ENCODE measurements at regions not wholly inside any gene's neighbourhood (a gene's known extent, or its start where the extent isn't known, plus 50 kb on each side); places are given as distances from the start of the nearest gene placed in this dataset.

DNA sequence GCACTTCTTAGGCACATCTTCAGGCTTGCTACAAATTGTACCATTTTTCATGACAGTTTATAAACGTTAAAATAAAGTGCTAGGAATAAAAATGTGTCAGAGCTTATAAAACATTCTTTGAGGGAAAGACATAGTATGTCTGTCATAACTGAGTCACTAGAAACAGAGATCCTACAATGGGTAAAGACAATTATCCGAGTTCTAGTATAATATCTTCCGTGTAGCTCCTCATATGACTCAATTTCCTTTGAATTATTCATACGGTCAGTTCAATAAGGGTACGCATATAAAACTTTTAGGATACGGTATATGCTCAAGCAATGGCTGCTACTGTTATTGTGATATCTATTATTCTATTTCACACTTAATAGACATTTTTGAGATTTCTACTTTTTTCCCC lies 349.1 kb downstream of the PCDH10 start:
- TF ChIP-seq, protein P1, sequence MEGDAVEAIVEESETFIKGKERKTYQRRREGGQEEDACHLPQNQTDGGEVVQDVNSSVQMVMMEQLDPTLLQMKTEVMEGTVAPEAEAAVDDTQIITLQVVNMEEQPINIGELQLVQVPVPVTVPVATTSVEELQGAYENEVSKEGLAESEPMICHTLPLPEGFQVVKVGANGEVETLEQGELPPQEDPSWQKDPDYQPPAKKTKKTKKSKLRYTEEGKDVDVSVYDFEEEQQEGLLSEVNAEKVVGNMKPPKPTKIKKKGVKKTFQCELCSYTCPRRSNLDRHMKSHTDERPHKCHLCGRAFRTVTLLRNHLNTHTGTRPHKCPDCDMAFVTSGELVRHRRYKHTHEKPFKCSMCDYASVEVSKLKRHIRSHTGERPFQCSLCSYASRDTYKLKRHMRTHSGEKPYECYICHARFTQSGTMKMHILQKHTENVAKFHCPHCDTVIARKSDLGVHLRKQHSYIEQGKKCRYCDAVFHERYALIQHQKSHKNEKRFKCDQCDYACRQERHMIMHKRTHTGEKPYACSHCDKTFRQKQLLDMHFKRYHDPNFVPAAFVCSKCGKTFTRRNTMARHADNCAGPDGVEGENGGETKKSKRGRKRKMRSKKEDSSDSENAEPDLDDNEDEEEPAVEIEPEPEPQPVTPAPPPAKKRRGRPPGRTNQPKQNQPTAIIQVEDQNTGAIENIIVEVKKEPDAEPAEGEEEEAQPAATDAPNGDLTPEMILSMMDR (IDR thresholded peaks at IDR 0.05; ENCODE audit: poor library complexity, severe bottlenecking): no peak
- TF ChIP-seq MXI1 (conservative IDR thresholded peaks at IDR 0.05; ENCODE audit: poor library complexity, severe bottlenecking) (no peak), EP300 (conservative IDR thresholded peaks at IDR 0.05; ENCODE audit: poor library complexity, severe bottlenecking) (no peak), TAF1 (IDR thresholded peaks at IDR 0.05; ENCODE audit: low read depth) (no peak), EZH2 (IDR thresholded peaks at IDR 0.05; ENCODE audit: borderline replicate concordance, insufficient read depth, low read length, poor library complexity, severe bottlenecking) (no peak), SMC3 (conservative IDR thresholded peaks at IDR 0.05; ENCODE audit: poor library complexity) (no peak), POLR2AphosphoS5 (IDR thresholded peaks at IDR 0.05) (no peak)
- TF ChIP-seq, protein P2, sequence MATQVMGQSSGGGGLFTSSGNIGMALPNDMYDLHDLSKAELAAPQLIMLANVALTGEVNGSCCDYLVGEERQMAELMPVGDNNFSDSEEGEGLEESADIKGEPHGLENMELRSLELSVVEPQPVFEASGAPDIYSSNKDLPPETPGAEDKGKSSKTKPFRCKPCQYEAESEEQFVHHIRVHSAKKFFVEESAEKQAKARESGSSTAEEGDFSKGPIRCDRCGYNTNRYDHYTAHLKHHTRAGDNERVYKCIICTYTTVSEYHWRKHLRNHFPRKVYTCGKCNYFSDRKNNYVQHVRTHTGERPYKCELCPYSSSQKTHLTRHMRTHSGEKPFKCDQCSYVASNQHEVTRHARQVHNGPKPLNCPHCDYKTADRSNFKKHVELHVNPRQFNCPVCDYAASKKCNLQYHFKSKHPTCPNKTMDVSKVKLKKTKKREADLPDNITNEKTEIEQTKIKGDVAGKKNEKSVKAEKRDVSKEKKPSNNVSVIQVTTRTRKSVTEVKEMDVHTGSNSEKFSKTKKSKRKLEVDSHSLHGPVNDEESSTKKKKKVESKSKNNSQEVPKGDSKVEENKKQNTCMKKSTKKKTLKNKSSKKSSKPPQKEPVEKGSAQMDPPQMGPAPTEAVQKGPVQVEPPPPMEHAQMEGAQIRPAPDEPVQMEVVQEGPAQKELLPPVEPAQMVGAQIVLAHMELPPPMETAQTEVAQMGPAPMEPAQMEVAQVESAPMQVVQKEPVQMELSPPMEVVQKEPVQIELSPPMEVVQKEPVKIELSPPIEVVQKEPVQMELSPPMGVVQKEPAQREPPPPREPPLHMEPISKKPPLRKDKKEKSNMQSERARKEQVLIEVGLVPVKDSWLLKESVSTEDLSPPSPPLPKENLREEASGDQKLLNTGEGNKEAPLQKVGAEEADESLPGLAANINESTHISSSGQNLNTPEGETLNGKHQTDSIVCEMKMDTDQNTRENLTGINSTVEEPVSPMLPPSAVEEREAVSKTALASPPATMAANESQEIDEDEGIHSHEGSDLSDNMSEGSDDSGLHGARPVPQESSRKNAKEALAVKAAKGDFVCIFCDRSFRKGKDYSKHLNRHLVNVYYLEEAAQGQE (IDR thresholded peaks at IDR 0.05; ENCODE audit: borderline replicate concordance): no peak

Measured in neural cell (in vitro differentiated cells).